ENCODE measurements at regions not wholly inside any gene's neighbourhood (a gene's known extent, or its start where the extent isn't known, plus 50 kb on each side); places are given as distances from the start of the nearest gene placed in this dataset.

DNA sequence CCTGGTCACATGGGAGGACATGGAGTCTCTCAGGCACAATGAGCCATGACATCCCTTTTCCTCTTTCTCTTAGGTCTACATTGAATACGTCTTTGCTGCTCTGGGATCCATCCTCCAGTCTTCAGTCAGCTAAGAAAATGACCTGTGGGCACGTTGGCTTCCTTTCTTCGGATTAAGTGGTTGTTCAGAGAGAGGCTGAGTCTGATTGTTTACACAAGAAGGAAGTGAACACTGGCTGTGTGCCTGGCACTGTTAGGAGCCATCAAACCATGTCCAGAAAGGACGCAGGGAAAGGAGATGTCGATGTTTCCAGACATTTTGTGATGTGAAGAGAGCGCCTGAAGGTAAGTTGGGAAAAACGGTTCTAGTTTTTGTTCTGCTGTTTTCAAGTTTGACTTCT lies 309.9 kb upstream of the CDYL start:
- TF ChIP-seq POLR2A (IDR thresholded peaks at IDR 0.05) = no peak
- TF ChIP-seq, protein P1, sequence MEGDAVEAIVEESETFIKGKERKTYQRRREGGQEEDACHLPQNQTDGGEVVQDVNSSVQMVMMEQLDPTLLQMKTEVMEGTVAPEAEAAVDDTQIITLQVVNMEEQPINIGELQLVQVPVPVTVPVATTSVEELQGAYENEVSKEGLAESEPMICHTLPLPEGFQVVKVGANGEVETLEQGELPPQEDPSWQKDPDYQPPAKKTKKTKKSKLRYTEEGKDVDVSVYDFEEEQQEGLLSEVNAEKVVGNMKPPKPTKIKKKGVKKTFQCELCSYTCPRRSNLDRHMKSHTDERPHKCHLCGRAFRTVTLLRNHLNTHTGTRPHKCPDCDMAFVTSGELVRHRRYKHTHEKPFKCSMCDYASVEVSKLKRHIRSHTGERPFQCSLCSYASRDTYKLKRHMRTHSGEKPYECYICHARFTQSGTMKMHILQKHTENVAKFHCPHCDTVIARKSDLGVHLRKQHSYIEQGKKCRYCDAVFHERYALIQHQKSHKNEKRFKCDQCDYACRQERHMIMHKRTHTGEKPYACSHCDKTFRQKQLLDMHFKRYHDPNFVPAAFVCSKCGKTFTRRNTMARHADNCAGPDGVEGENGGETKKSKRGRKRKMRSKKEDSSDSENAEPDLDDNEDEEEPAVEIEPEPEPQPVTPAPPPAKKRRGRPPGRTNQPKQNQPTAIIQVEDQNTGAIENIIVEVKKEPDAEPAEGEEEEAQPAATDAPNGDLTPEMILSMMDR (IDR thresholded peaks at IDR 0.05) = no peak

All from transverse colon (tissue), 3 donors.